AG09319 (cell line): ENCODE measurements at regions not wholly inside any gene's neighbourhood (a gene's known extent, or its start where the extent isn't known, plus 50 kb on each side); places are given as distances from the start of the nearest gene placed in this dataset.

ENCODE experiments used
- DNase-seq: peaks from one replicate; pipeline ENCODE4 v3.0.0-alpha.2; 2010; ENCODE audit warnings: low read depth; ENCODE audit errors: extremely low read depth
- TF ChIP-seq, protein P1 (sequence below): IDR thresholded peaks from 2 replicates; pipeline ENCODE4 v1.5.1; 2011; ENCODE audit warnings: low read depth, mild to moderate bottlenecking, inconsistent platforms, low read length, moderate library complexity

DNA sequence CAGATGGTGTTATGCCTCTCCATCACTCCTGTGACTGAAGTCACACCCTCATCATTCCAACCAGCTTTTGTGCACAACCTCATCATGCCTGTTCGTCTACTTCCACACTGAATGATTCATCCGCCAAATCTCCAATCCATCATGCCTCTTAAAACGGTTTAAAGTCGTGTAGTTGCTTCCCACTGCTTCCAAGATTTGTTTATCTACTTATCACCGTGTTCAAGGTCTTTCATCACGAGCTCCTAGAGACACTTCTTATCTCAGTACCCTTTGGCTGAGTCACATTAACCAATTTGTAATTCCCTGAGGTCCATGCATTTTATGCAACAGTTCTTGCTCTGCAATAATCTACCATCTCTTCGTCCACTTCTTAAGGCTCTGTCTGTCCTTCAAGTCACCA is 592.3 kb upstream of the ID2 start:
- TF ChIP-seq, protein P1, sequence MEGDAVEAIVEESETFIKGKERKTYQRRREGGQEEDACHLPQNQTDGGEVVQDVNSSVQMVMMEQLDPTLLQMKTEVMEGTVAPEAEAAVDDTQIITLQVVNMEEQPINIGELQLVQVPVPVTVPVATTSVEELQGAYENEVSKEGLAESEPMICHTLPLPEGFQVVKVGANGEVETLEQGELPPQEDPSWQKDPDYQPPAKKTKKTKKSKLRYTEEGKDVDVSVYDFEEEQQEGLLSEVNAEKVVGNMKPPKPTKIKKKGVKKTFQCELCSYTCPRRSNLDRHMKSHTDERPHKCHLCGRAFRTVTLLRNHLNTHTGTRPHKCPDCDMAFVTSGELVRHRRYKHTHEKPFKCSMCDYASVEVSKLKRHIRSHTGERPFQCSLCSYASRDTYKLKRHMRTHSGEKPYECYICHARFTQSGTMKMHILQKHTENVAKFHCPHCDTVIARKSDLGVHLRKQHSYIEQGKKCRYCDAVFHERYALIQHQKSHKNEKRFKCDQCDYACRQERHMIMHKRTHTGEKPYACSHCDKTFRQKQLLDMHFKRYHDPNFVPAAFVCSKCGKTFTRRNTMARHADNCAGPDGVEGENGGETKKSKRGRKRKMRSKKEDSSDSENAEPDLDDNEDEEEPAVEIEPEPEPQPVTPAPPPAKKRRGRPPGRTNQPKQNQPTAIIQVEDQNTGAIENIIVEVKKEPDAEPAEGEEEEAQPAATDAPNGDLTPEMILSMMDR = no peak
- no peak for DNase-seq

GRCh38 chr2:8090748-8091700 is 590.8 kb upstream of the ID2 start:
- peak; percentile 42 for DNase-seq

GRCh38 chr2:8094526-8094925 is 587.3 kb upstream of the ID2 start:
- DNase-seq = no peak

More at GRCh38 chr2:8090748-8091700, 590.8 kb upstream of the ID2 start:
- TF ChIP-seq, protein P1 = no peak

GRCh38 chr2:8095978-8096377 is 585.9 kb upstream of the ID2 start:
- no peak for DNase-seq
- TF ChIP-seq, protein P1 = no peak

More at GRCh38 chr2:8094526-8094925, 587.3 kb upstream of the ID2 start:
- TF ChIP-seq, protein P1 = no peak

DNA sequence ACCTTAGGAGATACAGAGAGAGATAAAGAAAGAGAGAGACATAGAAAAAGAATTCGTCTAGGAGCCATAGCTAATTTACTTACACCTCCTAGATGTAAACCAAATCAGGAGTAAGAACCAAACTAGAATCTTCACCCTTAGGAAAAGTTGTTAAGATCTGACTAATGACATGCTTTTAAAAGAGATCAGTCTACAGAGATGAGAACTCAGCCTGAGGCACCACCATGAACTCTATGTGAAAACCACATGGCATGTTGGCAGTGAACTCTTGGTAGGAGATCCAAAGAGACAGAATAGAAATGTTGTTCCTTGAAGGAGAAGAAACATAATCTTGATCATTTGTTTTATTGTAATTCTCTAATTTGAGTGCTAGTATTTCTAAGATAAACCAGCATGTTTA is 585.4 kb upstream of the ID2 start:
- TF ChIP-seq, protein P1 = no peak
- DNase-seq = no peak

GRCh38 chr2:8098476-8099266 is 583.2 kb upstream of the ID2 start:
- TF ChIP-seq, protein P1 = no peak
- no peak for DNase-seq

- TF ChIP-seq, protein P1 = no peak
- DNase-seq = no peak
Observed at GRCh38 chr2:8099267-8099582, 582.6 kb upstream of the ID2 start.
